ENCODE measurements at regions not wholly inside any gene's neighbourhood (a gene's known extent, or its start where the extent isn't known, plus 50 kb on each side); places are given as distances from the start of the nearest gene placed in this dataset.

- H2AFZ ChIP-seq (replicated peaks; ENCODE audit: low read length, poor library complexity), result peak overlapping the region; percentile 12
- no peak overlapping the region for H4K5ac ChIP-seq (ENCODE audit: low read depth, low read length)
- ATAC-seq (ENCODE audit: low read depth) (peak; percentile 98), DNase-seq (peak; percentile 65)
- H3K4me3 ChIP-seq (ENCODE audit: insufficient read depth, low read depth, low read length), result no peak overlapping the region
- peak overlapping the region; percentile 10 for H2AK9ac ChIP-seq (replicated peaks; ENCODE audit: low read depth, low read length, poor library complexity)
- H3K9me3 ChIP-seq (ENCODE audit: control insufficient read depth, insufficient read depth, low read length), result no peaks in the 10 kb centered on the region
- 0 out of 2 replicates have a peak overlapping the region, but pooled peaks have one; percentile 42 for H3K4ac ChIP-seq (ENCODE audit: low read depth, low read length)
- H3K36me3 ChIP-seq (ENCODE audit: control insufficient read depth, insufficient read depth, low read length), result peaks cover 2% of the 10 kb centered on the region; the same call in 1 of the 2 replicates
- no peak overlapping the region for H2BK120ac ChIP-seq (ENCODE audit: low read depth, low read length)
- H3K9me1 ChIP-seq (ENCODE audit: insufficient read depth, low read length), result peaks cover 4% of the 10 kb centered on the region
- H2AK5ac ChIP-seq (ENCODE audit: low read depth, low read length), result no peak overlapping the region; the same call in 1 of the 2 replicates
- dilution Hi-C loops (cut with HindIII; ENCODE audit: low sequenced_read_pairs, unreplicated experiment) (no loop called here), in situ Hi-C loops (cut with MboI; ENCODE audit: low sequenced_read_pairs) (no loop called here), intact Hi-C loops (cut with micrococcal nuclease) (loop anchor here (2.0 kb wide), 1 partner anchor 15 kb away; no protein-coding TSS in a partner anchor)
- H3K23ac ChIP-seq (ENCODE audit: low read depth, low read length), result no peak overlapping the region
- H3K27ac ChIP-seq (ENCODE audit: insufficient read depth, low read length), result peak overlapping the region; percentile 4; the same call in 1 of the 2 replicates
- 20% methylated on average over 1 of the region's 6 CpGs; no CpG with 5 or more reads in 1 of the 2 experiments for WGBS, 2 experiments (ENCODE audit: extremely low coverage in 2 of 2, insufficient read length in 1 of 2)
- H3K4me1 ChIP-seq (ENCODE audit: control insufficient read depth, insufficient read depth, low read length), result peaks cover 7% of the 10 kb centered on the region
- POLR2A ChIA-PET (ENCODE audit: unreplicated experiment), result no interaction called here
- H3K79me1 ChIP-seq (ENCODE audit: low read depth in 1 of 2, low read length in 2 of 2), result peaks cover 4 to 15% of the 10 kb centered on the region in 2 experiments
- H2BK15ac ChIP-seq (ENCODE audit: low read depth, low read length), result no peak overlapping the region
- H3K18ac ChIP-seq (ENCODE audit: low read depth, low read length), result no peak overlapping the region
- H3K9ac ChIP-seq (ENCODE audit: low read depth, low read length), result no peak overlapping the region
- H4K8ac ChIP-seq (ENCODE audit: low read depth in 2 of 2, low read length in 2 of 2), result peak overlapping the region in 1 of 2 experiments; percentile 22; a peak in 1 of 4 replicates
- H4K20me1 ChIP-seq (ENCODE audit: insufficient read depth, low read length), result peaks cover 9% of the 10 kb centered on the region
- TF ChIP-seq MXI1 (IDR thresholded peaks at IDR 0.05; ENCODE audit: borderline replicate concordance, low read depth, low read length), result no peak
- TF ChIP-seq, protein P1, sequence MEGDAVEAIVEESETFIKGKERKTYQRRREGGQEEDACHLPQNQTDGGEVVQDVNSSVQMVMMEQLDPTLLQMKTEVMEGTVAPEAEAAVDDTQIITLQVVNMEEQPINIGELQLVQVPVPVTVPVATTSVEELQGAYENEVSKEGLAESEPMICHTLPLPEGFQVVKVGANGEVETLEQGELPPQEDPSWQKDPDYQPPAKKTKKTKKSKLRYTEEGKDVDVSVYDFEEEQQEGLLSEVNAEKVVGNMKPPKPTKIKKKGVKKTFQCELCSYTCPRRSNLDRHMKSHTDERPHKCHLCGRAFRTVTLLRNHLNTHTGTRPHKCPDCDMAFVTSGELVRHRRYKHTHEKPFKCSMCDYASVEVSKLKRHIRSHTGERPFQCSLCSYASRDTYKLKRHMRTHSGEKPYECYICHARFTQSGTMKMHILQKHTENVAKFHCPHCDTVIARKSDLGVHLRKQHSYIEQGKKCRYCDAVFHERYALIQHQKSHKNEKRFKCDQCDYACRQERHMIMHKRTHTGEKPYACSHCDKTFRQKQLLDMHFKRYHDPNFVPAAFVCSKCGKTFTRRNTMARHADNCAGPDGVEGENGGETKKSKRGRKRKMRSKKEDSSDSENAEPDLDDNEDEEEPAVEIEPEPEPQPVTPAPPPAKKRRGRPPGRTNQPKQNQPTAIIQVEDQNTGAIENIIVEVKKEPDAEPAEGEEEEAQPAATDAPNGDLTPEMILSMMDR (conservative IDR thresholded peaks at IDR 0.05; ENCODE audit: low read depth, low read length), result no peak
- no peak for TF ChIP-seq NFE2L2 (IDR thresholded peaks at IDR 0.05; ENCODE audit: low read depth, low read length)
- no peak for TF ChIP-seq MAZ (IDR thresholded peaks at IDR 0.05; ENCODE audit: borderline replicate concordance, low read depth, low read length)
- no peak for TF ChIP-seq POLR2A (IDR thresholded peaks at IDR 0.05; ENCODE audit: low read depth, low read length)
- TF ChIP-seq RAD21 (IDR thresholded peaks at IDR 0.05; ENCODE audit: low read length), result no peak
- TF ChIP-seq USF2 (IDR thresholded peaks at IDR 0.05; ENCODE audit: low read depth, low read length), result no peak
- CTCF ChIA-PET, result interaction anchor here (0.7 kb wide), 1 partner anchor 375 kb away, joined by 4 read pairs; no protein-coding TSS in a partner anchor
- H2BK20ac ChIP-seq (ENCODE audit: low read depth, low read length), result no peak overlapping the region
- no TSS peak for BruUV-seq (replicated peaks)
- H3K14ac ChIP-seq (replicated peaks; ENCODE audit: low read depth, low read length), result no peak overlapping the region; the same call in 1 of the 2 replicates
- H3K27me3 ChIP-seq (ENCODE audit: control insufficient read depth, insufficient read depth, low read length), result no peaks in the 10 kb centered on the region
- no peak overlapping the region for H3K4me2 ChIP-seq (ENCODE audit: low read depth, low read length)
- H2BK5ac ChIP-seq (ENCODE audit: low read depth, low read length, poor library complexity, severe bottlenecking), result peak overlapping the region; percentile 13
- H4K91ac ChIP-seq (ENCODE audit: insufficient read depth, low read depth, low read length), result no peak overlapping the region
- H3K56ac ChIP-seq (ENCODE audit: extremely low read depth, insufficient read depth, low read length), result no peak overlapping the region
Measured at GRCh38 chr2:111227716-111228141, 107.0 kb downstream of the BCL2L11 start.
